Stomach (tissue), 4 donors: ENCODE measurements at regions not wholly inside any gene's neighbourhood (a gene's known extent, or its start where the extent isn't known, plus 50 kb on each side); places are given as distances from the start of the nearest gene placed in this dataset.

Experiments
- POLR2A ChIP-seq, 4 donors: fragments of 450-650 bp; IDR thresholded peaks; one replicate each; pipeline ENCODE4 v1.6.1; 2016; ENCODE audit warnings: antibody characterized with exemption in 4 of 4, control low read depth in 2 of 4, mild to moderate bottlenecking in 1 of 4, moderate library complexity in 1 of 4
- POLR2AphosphoS5 ChIP-seq, 3 donors: sonication (generic); formaldehyde crosslinking; IDR thresholded peaks; one replicate each; pipeline ENCODE4 v1.6.1; 2016; ENCODE audit warnings: antibody characterized with exemption in 3 of 3
- TF ChIP-seq, protein P1 (sequence below), 7 experiments: fragments of 450-650 bp in 4 of 7; fragments of 200-600 bp in 3 of 7; sonication (generic) in 3 of 7; IDR thresholded peaks; one replicate each; pipeline ENCODE4 v1.5.1; 2016 to 2019; ENCODE audit warnings: antibody characterized with exemption in 7 of 7, control low read depth in 2 of 7, mild to moderate bottlenecking in 1 of 7

DNA sequence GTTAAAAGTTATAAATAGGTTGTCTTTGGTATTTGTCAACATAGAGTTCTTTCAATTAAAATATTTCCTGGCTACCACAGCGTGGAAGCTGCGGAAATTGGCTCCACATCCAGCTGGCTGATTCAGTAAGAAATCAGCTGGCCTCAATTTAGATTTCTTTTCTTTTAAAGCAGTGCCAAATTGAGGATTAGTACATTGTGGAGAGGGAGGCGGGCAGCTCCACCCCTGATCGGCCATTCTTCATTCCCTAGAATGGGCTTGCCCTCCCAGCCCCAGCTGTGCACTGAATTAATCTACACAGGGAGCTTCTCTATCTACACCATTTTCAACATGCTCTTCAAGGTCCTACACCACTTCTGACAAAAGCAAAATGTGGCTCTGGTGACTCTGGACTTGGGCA is 624.8 kb downstream of the DACH1 start:
- TF ChIP-seq, protein P1, sequence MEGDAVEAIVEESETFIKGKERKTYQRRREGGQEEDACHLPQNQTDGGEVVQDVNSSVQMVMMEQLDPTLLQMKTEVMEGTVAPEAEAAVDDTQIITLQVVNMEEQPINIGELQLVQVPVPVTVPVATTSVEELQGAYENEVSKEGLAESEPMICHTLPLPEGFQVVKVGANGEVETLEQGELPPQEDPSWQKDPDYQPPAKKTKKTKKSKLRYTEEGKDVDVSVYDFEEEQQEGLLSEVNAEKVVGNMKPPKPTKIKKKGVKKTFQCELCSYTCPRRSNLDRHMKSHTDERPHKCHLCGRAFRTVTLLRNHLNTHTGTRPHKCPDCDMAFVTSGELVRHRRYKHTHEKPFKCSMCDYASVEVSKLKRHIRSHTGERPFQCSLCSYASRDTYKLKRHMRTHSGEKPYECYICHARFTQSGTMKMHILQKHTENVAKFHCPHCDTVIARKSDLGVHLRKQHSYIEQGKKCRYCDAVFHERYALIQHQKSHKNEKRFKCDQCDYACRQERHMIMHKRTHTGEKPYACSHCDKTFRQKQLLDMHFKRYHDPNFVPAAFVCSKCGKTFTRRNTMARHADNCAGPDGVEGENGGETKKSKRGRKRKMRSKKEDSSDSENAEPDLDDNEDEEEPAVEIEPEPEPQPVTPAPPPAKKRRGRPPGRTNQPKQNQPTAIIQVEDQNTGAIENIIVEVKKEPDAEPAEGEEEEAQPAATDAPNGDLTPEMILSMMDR (IDR thresholded peaks at IDR 0.05) = no peak
- TF ChIP-seq POLR2A (IDR thresholded peaks at IDR 0.05) (no peak), POLR2AphosphoS5 (IDR thresholded peaks at IDR 0.05) (no peak)
